A673 (cell line): ENCODE measurements at regions not wholly inside any gene's neighbourhood (a gene's known extent, or its start where the extent isn't known, plus 50 kb on each side); places are given as distances from the start of the nearest gene placed in this dataset.

Experiments
- CTCF ChIP-seq: fragments of 300-800, 200-600 bp; sonication (generic); conservative IDR thresholded peaks from 2 replicates; pipeline ENCODE4 v1.5.1; 2017; ENCODE audit warnings: low read depth, mild to moderate bottlenecking, antibody characterized with exemption, low read length, moderate library complexity, mixed read lengths
- EZH2 ChIP-seq: fragments of 200-600 bp; sonication (generic); IDR thresholded peaks from 2 replicates; pipeline ENCODE4 v1.6.1; 2017; ENCODE audit warnings: borderline replicate concordance, low read depth, mild to moderate bottlenecking, mixed read lengths, antibody characterized with exemption, low read length; ENCODE audit not compliant: poor library complexity, severe bottlenecking

- TF ChIP-seq EZH2, result no peak
- no peak for TF ChIP-seq CTCF
Measured at GRCh38 chr3:191958980-191959671, 498.2 kb downstream of the PYDC2 start.
